ENCODE measurements at regions not wholly inside any gene's neighbourhood (a gene's known extent, or its start where the extent isn't known, plus 50 kb on each side); places are given as distances from the start of the nearest gene placed in this dataset.

DNA sequence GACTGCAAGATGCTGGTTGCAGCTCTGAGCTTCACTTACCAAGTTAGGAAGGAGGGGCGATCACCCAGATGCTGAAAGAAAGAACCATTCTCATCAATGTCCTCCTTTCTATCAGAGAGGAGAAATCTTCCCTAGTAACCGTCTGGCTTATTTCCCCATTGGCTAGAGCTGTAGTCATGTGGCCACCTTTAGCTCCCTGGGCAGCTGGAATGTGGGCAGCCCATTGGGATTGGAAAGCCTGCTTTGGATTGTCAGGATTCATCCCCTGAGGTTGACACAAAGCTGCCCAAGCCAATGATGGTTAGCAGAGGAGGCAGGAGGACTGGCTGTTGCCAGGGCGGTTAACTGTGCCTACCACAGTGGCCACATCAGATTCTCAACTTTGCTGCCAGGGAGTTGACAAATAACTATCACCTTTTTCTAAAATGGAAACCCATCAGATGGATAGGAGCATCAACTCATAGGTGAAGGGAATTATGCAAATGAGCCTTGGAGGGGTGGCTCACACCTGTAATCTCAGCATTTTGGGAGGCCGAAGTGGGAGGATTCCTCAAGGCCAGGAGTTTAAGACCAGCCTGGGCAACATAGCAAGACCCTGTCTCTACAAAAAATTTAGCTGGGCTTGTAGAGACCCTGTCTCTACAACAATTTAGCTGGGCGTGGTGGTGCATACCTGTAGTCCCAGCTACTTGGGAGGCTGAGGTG lies 206.4 kb upstream of the GALNT17 start:
- ATAC-seq (no peak), DNase-seq (no peak)
- Mint-ChIP-seq H3K27me3 (no peaks in the 10 kb centered on the region), H3K27ac (no peak overlapping the region), H3K4me3 (no peak overlapping the region), H3K4me1 (no peaks in the 10 kb centered on the region), H3K36me3 (ENCODE audit: low read depth) (no peaks in the 10 kb centered on the region)
- no peaks in the 10 kb centered on the region for H3K9me3 ChIP-seq (ENCODE audit: control insufficient read depth, low read length, poor library complexity, severe bottlenecking)

DNA sequence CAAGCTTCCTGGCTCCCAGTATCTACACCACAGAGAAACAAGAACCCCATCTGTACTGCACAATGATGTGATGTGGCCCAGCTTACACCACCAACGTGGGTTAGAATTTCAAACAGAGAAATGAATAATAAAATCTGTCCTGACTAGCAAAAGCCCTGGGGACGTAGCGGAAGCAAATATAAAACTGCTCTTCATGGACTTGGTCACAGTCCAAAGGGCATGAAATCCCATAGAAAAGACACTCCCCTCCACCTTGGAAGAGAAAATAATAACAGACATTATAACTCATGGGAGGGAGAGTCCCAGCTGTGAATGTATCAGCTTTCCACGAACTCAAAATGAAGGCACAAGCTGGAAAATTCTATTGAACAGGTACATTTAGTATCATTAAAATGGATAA lies 205.3 kb upstream of the GALNT17 start:
- H3K9me3 ChIP-seq (ENCODE audit: control insufficient read depth, low read length, poor library complexity, severe bottlenecking) = no peaks in the 10 kb centered on the region
- Mint-ChIP-seq H3K27ac (no peak overlapping the region), H3K4me3 (no peak overlapping the region), H3K27me3 (no peaks in the 10 kb centered on the region), H3K4me1 (no peaks in the 10 kb centered on the region), H3K36me3 (ENCODE audit: low read depth) (no peaks in the 10 kb centered on the region)
- no peak for DNase-seq
- no peak for ATAC-seq

DNA sequence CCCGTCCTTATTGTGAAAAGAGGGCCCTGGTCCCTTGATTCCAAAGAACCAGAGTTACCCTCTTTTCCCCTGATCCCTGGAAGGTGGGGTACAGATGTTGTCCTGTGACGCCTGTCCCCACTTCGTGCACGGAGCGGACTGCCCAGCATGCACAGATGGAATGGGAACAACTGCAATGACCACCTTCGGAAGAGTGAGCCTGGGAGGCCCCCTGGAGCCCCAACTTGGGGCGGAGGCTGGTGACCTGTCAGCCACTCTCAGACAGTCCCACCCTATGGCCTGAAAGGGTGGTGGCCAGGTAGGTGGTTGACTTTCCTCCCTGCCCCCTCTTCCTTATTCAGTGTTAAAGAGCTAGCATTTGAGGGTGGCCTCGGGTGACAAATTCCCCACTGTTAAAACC lies 196.6 kb upstream of the GALNT17 start:
- H3K9me3 ChIP-seq (ENCODE audit: control insufficient read depth, low read length, poor library complexity, severe bottlenecking) = no peaks in the 10 kb centered on the region
- H3K4me1 Mint-ChIP-seq = no peaks in the 10 kb centered on the region
- no peaks in the 10 kb centered on the region for H3K27me3 Mint-ChIP-seq
- no peak overlapping the region for H3K4me3 Mint-ChIP-seq
- DNase-seq (no peak), ATAC-seq (no peak)
- H3K36me3 Mint-ChIP-seq (ENCODE audit: low read depth) = no peaks in the 10 kb centered on the region
- H3K27ac Mint-ChIP-seq = no peak overlapping the region

DNA sequence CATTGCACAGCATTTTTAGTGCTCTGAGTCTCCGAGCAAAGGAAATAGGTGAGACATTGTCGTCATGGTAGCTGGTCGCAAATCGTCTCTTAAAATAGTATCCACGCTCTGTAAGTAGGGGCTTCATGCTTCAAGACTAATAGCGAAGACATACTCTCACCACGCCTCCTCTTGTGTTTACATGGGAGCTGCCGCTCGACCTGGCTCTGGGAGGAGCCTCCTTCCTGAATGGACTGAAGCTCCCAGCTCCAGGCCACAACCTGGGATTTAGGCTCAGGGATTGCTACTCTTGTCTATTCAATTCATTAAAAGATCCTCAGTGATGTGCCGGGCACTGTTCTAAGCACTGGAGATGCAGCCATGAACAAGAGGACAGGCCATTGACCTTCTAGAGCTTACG lies 196.1 kb upstream of the GALNT17 start:
- no peak for ATAC-seq
- H3K36me3 Mint-ChIP-seq (ENCODE audit: low read depth) = no peaks in the 10 kb centered on the region
- no peaks in the 10 kb centered on the region for H3K4me1 Mint-ChIP-seq
- no peaks in the 10 kb centered on the region for H3K9me3 ChIP-seq (ENCODE audit: control insufficient read depth, low read length, poor library complexity, severe bottlenecking)
- H3K4me3 Mint-ChIP-seq = no peak overlapping the region
- DNase-seq = no peak
- H3K27me3 Mint-ChIP-seq = no peaks in the 10 kb centered on the region
- no peak overlapping the region for H3K27ac Mint-ChIP-seq

DNA sequence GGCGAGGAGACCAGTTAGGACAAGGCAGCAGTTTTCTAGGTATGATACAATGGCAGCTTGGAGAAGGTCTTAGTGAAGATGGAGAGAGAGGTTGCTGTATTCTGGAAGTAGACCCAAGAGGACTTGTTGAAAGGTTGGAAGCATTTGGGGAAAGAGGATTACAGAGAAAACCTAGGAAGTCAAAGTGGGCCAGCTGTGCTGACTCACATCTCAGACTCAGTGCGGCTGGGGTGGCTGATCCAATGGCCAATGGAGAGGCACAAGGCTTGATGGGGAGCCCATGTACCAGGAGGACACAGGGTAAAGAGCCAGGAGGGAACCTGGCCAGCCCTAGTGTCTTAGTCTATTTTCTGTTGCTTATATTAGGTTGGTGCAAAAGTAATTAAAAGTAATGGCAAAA lies 194.5 kb upstream of the GALNT17 start:
- Mint-ChIP-seq H3K27me3 (no peaks in the 10 kb centered on the region), H3K36me3 (ENCODE audit: low read depth) (no peaks in the 10 kb centered on the region), H3K4me3 (no peak overlapping the region), H3K27ac (no peak overlapping the region), H3K4me1 (no peaks in the 10 kb centered on the region)
- no peak for DNase-seq
- no peak for ATAC-seq
- peaks cover 3% of the 10 kb centered on the region for H3K9me3 ChIP-seq (ENCODE audit: control insufficient read depth, low read length, poor library complexity, severe bottlenecking)

DNA sequence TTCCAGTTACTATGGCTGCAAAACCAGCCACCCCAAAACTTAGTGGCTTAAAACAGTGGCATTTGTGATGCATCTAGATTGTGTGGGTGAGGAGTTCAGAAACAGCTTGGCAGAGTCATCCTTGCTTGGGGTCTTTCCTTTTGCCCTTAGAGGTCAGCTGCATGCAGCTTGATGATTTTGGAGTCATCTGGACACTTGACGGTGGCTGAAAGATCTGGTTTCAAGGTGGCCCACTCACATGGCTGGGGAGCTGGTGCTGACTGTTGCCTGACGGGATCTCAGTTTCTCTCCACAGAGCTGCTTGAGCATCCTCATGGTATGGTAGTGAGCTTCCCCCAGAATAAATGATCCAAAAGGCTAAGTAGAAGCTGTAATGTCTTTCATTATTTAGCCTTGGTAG lies 191.3 kb upstream of the GALNT17 start:
- H3K4me3 Mint-ChIP-seq = no peak overlapping the region
- H3K36me3 Mint-ChIP-seq (ENCODE audit: low read depth) = no peaks in the 10 kb centered on the region
- no peaks in the 10 kb centered on the region for H3K27me3 Mint-ChIP-seq
- H3K9me3 ChIP-seq (ENCODE audit: control insufficient read depth, low read length, poor library complexity, severe bottlenecking) = peaks cover 3% of the 10 kb centered on the region
- no peak for ATAC-seq
- H3K4me1 Mint-ChIP-seq = no peaks in the 10 kb centered on the region
- no peak for DNase-seq
- H3K27ac Mint-ChIP-seq = no peak overlapping the region

DNA sequence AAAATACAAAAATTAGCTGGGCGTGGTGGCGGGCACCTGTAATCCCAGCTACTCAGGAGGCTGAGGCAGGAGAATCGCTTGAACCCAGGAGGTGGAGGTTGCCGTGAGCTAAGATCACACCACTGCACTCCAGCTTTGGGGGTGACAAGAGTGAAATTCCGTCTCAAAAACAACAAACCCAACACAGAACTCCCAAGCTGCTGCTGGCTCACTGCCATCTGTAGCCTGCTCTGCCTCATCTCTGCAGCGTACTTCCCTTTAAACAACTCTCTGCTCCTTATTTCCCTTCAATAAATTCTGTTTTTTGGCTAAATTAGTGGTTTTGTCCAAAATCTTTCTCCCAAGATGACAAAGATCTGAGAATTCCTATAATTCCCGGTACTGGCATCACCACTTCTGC lies 189.2 kb upstream of the GALNT17 start:
- Mint-ChIP-seq H3K36me3 (ENCODE audit: low read depth) (no peaks in the 10 kb centered on the region), H3K27ac (no peak overlapping the region), H3K4me3 (no peak overlapping the region), H3K4me1 (no peaks in the 10 kb centered on the region), H3K27me3 (no peaks in the 10 kb centered on the region)
- ATAC-seq (no peak), DNase-seq (no peak)
- peaks cover 3% of the 10 kb centered on the region for H3K9me3 ChIP-seq (ENCODE audit: control insufficient read depth, low read length, poor library complexity, severe bottlenecking)

DNA sequence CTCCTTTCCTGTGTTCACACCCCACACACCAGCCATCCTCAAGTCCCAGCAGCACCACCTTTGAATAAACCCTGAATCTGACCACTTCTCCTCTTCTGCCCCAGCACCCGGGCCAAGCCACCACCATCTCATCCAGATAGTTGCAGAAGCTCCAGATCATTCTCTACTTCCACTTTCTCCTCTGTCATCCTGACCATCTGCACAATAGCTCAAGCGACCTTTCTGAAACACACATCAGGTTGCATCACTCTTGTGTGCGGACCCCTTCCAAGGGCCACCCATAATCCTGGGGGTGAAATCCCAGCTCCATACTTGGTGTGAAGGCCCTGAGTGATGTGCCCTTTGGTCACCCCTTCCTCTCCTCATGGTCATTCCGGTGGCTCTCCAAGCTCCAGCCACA lies 187.4 kb upstream of the GALNT17 start:
- H3K27me3 Mint-ChIP-seq = no peaks in the 10 kb centered on the region
- ATAC-seq = no peak
- H3K4me3 Mint-ChIP-seq = no peak overlapping the region
- no peaks in the 10 kb centered on the region for H3K36me3 Mint-ChIP-seq (ENCODE audit: low read depth)
- no peak for DNase-seq
- H3K9me3 ChIP-seq (ENCODE audit: control insufficient read depth, low read length, poor library complexity, severe bottlenecking) = peaks cover 4% of the 10 kb centered on the region
- no peaks in the 10 kb centered on the region for H3K4me1 Mint-ChIP-seq
- H3K27ac Mint-ChIP-seq = no peak overlapping the region

DNA sequence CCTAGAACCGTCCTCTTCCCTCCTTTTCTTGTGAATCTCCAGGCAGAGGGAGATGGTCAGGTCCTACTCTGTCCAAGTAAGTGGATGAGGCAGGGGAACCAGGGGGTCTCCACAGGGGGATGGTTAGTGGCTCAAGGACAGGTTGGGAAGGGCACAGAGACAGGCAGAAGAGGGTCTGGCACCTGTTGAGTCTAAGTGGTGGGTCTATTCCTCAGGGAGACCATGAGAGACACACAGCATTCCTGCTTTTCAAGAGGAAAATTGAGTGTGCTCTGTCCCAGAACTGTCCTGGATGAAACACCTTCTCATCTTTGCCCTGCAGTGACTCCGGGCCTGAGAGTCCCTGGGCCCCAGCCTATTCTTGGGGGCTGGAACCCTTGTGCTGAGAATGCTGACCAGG lies 184.8 kb upstream of the GALNT17 start:
- Mint-ChIP-seq H3K4me1 (no peaks in the 10 kb centered on the region), H3K36me3 (ENCODE audit: low read depth) (no peaks in the 10 kb centered on the region), H3K27ac (no peak overlapping the region), H3K4me3 (no peak overlapping the region), H3K27me3 (no peaks in the 10 kb centered on the region)
- DNase-seq (no peak), ATAC-seq (no peak)
- H3K9me3 ChIP-seq (ENCODE audit: control insufficient read depth, low read length, poor library complexity, severe bottlenecking) = peaks cover 2% of the 10 kb centered on the region

DNA sequence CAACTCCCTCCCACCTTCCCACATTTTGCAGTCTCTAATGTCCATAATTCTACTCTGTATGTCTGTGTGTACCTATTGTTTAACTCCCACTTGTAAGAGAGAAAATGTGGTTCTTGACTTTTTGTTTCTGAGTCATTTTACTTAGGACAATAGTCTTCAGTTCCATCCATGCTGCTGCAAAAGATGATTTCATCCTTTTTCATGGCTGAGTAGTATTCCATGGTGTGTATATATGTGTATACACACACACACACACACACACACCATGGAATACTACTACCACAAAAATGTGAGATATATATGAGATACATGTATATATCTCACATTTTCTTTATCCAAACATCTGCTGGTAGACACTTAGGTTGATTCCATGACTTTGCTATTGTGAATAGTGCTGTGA lies 182.1 kb upstream of the GALNT17 start:
- Mint-ChIP-seq H3K4me1 (no peaks in the 10 kb centered on the region), H3K4me3 (no peak overlapping the region), H3K36me3 (ENCODE audit: low read depth) (no peaks in the 10 kb centered on the region), H3K27ac (no peak overlapping the region), H3K27me3 (no peaks in the 10 kb centered on the region)
- DNase-seq = no peak
- ATAC-seq = no peak
- peaks cover 2% of the 10 kb centered on the region for H3K9me3 ChIP-seq (ENCODE audit: control insufficient read depth, low read length, poor library complexity, severe bottlenecking)

DNA sequence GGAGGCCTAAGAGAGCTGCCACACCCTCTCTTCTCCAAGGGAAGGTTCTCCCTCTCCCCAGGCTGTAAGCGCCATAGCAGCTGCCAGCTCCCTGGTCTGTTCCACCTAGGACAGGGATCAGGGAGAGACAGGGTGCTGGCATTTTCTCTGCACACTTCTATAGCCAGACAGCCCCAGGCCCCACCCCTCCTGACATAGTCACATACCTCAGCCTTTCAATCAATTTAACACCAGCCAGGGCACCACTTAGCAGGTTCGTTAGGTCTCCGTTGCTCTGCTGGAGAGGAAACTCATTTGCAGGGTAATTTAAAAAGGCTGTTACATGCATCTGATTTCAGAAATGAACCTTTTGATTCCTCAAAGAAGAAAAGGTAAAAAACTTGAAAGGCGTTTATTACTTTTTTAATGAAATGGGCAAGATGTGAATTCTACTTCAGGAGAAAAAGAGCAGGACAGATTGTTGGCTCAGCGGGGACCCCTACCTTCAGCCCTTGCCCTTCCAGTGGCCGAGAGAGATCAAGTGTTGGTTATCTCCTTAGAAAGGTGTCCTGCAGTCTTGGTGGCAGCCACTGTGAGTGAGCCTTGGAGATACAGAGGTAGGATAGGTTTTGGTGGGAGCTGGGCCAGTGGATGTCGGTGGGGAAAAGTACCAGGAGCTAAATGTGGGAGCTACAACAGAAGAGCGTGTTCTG lies 180.5 kb upstream of the GALNT17 start:
- ATAC-seq = no peak
- Mint-ChIP-seq H3K27ac (no peak overlapping the region), H3K4me1 (no peaks in the 10 kb centered on the region), H3K4me3 (no peak overlapping the region), H3K27me3 (no peaks in the 10 kb centered on the region), H3K36me3 (ENCODE audit: low read depth) (no peaks in the 10 kb centered on the region)
- DNase-seq = no peak
- peaks cover 2% of the 10 kb centered on the region for H3K9me3 ChIP-seq (ENCODE audit: control insufficient read depth, low read length, poor library complexity, severe bottlenecking)

DNA sequence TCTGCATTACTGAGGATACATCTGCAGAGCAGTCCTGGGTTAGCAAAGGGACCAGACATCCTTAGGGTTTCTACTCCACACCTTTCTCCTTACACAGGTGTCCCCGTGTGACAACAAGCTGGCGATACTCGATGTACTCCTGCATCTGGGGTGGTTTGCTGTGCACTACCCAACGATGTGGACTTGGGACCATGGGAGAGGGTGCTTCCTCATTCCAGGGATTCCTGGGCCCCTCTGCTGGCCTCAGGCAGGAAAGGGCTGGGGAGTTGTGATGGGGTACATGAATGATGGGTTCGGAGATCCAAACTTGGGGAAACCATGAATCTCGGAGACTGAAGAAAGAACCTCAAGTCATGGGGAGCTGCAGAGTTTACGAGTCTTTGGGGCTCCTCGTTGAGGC lies 179.6 kb upstream of the GALNT17 start:
- H3K4me1 Mint-ChIP-seq = no peaks in the 10 kb centered on the region
- peaks cover 2% of the 10 kb centered on the region for H3K9me3 ChIP-seq (ENCODE audit: control insufficient read depth, low read length, poor library complexity, severe bottlenecking)
- H3K27ac Mint-ChIP-seq = no peak overlapping the region
- no peak for ATAC-seq
- no peaks in the 10 kb centered on the region for H3K36me3 Mint-ChIP-seq (ENCODE audit: low read depth)
- no peak overlapping the region for H3K4me3 Mint-ChIP-seq
- H3K27me3 Mint-ChIP-seq = no peaks in the 10 kb centered on the region
- no peak for DNase-seq

DNA sequence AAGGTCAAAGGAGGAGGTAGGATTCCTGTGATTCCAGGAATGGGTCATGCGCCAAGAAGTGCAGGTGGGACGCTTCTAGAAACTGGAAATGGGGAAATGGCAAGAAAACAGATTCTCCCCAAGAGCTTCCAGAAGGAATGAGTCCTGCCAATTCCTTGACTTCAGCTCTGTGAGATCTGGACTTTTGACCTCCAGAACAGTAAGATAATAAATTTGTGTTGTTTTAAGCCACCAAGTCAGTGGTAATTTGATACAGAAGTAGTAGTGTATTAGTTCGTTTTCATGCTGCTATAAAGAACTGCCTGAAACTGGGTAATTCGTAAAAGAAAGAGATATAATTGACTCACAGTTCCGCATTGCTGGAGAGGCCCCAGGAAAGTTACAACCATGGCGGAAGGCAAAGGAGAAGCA lies 178.6 kb upstream of the GALNT17 start:
- no peak overlapping the region for H3K4me3 Mint-ChIP-seq
- no peaks in the 10 kb centered on the region for H3K27me3 Mint-ChIP-seq
- H3K36me3 Mint-ChIP-seq (ENCODE audit: low read depth) = no peaks in the 10 kb centered on the region
- ATAC-seq (no peak), DNase-seq (no peak)
- H3K4me1 Mint-ChIP-seq = no peaks in the 10 kb centered on the region
- H3K9me3 ChIP-seq (ENCODE audit: control insufficient read depth, low read length, poor library complexity, severe bottlenecking) = peaks cover 2% of the 10 kb centered on the region
- H3K27ac Mint-ChIP-seq = no peak overlapping the region

DNA sequence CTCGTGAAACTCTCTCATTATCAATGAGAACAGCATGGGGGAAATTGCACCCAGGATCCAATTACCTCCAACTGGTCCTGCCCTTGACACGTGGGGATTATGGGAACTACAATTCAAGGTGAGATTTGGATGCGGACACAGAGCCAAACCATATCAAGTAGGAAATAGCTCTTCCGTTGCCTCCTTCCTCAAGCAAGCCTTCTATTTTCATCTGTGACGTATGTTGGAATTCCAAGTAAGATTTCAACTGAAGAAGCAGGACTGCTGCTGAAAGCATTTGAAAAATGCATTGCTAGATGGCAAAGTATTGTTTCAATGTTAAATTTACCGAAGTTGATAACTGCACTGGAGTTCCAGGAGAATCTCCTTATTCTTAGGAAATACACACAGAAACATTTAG lies 178.1 kb upstream of the GALNT17 start:
- no peaks in the 10 kb centered on the region for H3K36me3 Mint-ChIP-seq (ENCODE audit: low read depth)
- H3K27me3 Mint-ChIP-seq = no peaks in the 10 kb centered on the region
- DNase-seq (no peak), ATAC-seq (no peak)
- peaks cover 2% of the 10 kb centered on the region for H3K9me3 ChIP-seq (ENCODE audit: control insufficient read depth, low read length, poor library complexity, severe bottlenecking)
- H3K4me3 Mint-ChIP-seq = no peak overlapping the region
- no peak overlapping the region for H3K27ac Mint-ChIP-seq
- H3K4me1 Mint-ChIP-seq = no peaks in the 10 kb centered on the region
